Activated naive CD8-positive, alpha-beta T cell treated with anti-CD3 and anti-CD28 coated beads, Interleukin-2, amount 50 U/mL, for 24 hours (primary cell): ENCODE measurements at regions not wholly inside any gene's neighbourhood (a gene's known extent, or its start where the extent isn't known, plus 50 kb on each side); places are given as distances from the start of the nearest gene placed in this dataset.

ENCODE experiments used
- ATAC-seq: fragments of 150-1000 bp; cut with Tn5 transposase; one replicate; pipeline ENCODE4 v1.10.0; 2021
- DNase-seq: peaks from one replicate; pipeline ENCODE4 v3.0.0; 2021
- H3K27ac Mint-ChIP-seq: one replicate; pipeline ENCODE4 v1.8.0; 2021; ENCODE audit warnings: mild to moderate bottlenecking, mixed read lengths
- H3K27me3 Mint-ChIP-seq: one replicate; pipeline ENCODE4 v1.8.0; 2021; ENCODE audit warnings: mixed read lengths
- H3K36me3 Mint-ChIP-seq: one replicate; pipeline ENCODE4 v1.8.0; 2021; ENCODE audit warnings: low read depth, mixed read lengths
- H3K4me1 Mint-ChIP-seq: one replicate; pipeline ENCODE4 v1.8.0; 2021; ENCODE audit warnings: mixed read lengths
- H3K4me3 Mint-ChIP-seq: one replicate; pipeline ENCODE4 v1.8.0; 2021; ENCODE audit warnings: mild to moderate bottlenecking, moderate library complexity, mixed read lengths
- H3K9me3 Mint-ChIP-seq: one replicate; pipeline ENCODE4 v1.8.0; 2021; ENCODE audit warnings: mixed read lengths

GRCh38 chr3:71846185-71846584 lies 61.2 kb upstream of the PROK2 start:
- no peak overlapping the region for H3K4me3 Mint-ChIP-seq
- no peaks in the 10 kb centered on the region for H3K4me1 Mint-ChIP-seq
- DNase-seq, result no peak
- H3K36me3 Mint-ChIP-seq, result no peaks in the 10 kb centered on the region
- H3K9me3 Mint-ChIP-seq, result no peaks in the 10 kb centered on the region
- H3K27ac Mint-ChIP-seq, result no peak overlapping the region
- H3K27me3 Mint-ChIP-seq, result peaks cover 11% of the 10 kb centered on the region
- no peak for ATAC-seq

GRCh38 chr3:71843071-71843470 lies 58.1 kb upstream of the PROK2 start:
- no peaks in the 10 kb centered on the region for H3K9me3 Mint-ChIP-seq
- no peaks in the 10 kb centered on the region for H3K36me3 Mint-ChIP-seq
- ATAC-seq, result no peak
- no peak for DNase-seq
- H3K4me3 Mint-ChIP-seq, result no peak overlapping the region
- no peaks in the 10 kb centered on the region for H3K4me1 Mint-ChIP-seq
- peaks cover 7% of the 10 kb centered on the region for H3K27me3 Mint-ChIP-seq
- H3K27ac Mint-ChIP-seq, result no peak overlapping the region

GRCh38 chr3:71838406-71838805 lies 53.5 kb upstream of the PROK2 start:
- DNase-seq, result no peak
- H3K4me3 Mint-ChIP-seq, result no peak overlapping the region
- no peak for ATAC-seq
- no peaks in the 10 kb centered on the region for H3K36me3 Mint-ChIP-seq
- H3K27me3 Mint-ChIP-seq, result no peaks in the 10 kb centered on the region
- H3K27ac Mint-ChIP-seq, result no peak overlapping the region
- H3K9me3 Mint-ChIP-seq, result no peaks in the 10 kb centered on the region
- H3K4me1 Mint-ChIP-seq, result no peaks in the 10 kb centered on the region
